HCT116 (cell line): ENCODE measurements at regions not wholly inside any gene's neighbourhood (a gene's known extent, or its start where the extent isn't known, plus 50 kb on each side); places are given as distances from the start of the nearest gene placed in this dataset.

Source experiments
- CTCF ChIP-seq, 3 experiments: fragments of 200-600 bp in 1 of 3; sonication (generic) in 1 of 3; IDR thresholded peaks in 2 of 3; conservative IDR thresholded peaks in 1 of 3; 2 replicates each; pipeline ENCODE4 v1.5.1; 2012 to 2017; ENCODE audit warnings: low read depth in 2 of 3, low read length in 2 of 3, antibody characterized with exemption in 1 of 3, borderline replicate concordance in 1 of 3, control low read depth in 1 of 3, mild to moderate bottlenecking in 1 of 3, mixed read lengths in 1 of 3, mixed run types in 1 of 3, moderate library complexity in 1 of 3; ENCODE audit not compliant: insufficient read depth in 1 of 3
- ELF1 ChIP-seq: IDR thresholded peaks from 2 replicates; pipeline ENCODE4 v1.6.1; 2012; ENCODE audit warnings: low read depth, borderline replicate concordance
- EZH2 ChIP-seq: fragments of 200-600 bp; sonication (generic); IDR thresholded peaks from 2 replicates; pipeline ENCODE4 v1.6.1; 2017; ENCODE audit warnings: antibody characterized with exemption, mixed run types
- POLR2A ChIP-seq: IDR thresholded peaks from 2 replicates; pipeline ENCODE4 v1.7.0; 2011; ENCODE audit warnings: borderline replicate concordance; ENCODE audit not compliant: insufficient read depth, insufficient read length; ENCODE audit errors: extremely low read depth
- POLR2AphosphoS5 ChIP-seq: IDR thresholded peaks from 2 replicates; pipeline ENCODE4 v1.6.1; 2011; ENCODE audit warnings: mild to moderate bottlenecking, low read depth, low read length, moderate library complexity
- RAD21 ChIP-seq: IDR thresholded peaks from 2 replicates; pipeline ENCODE4 v1.6.1; 2012; ENCODE audit warnings: low read depth, mild to moderate bottlenecking
- SIN3A ChIP-seq: IDR thresholded peaks from 2 replicates; pipeline ENCODE4 v1.6.1; 2012; ENCODE audit warnings: low read depth
- SRF ChIP-seq: IDR thresholded peaks from 2 replicates; pipeline ENCODE4 v1.6.1; 2012; ENCODE audit warnings: low read depth
- YY1 ChIP-seq: IDR thresholded peaks from 2 replicates; pipeline ENCODE4 v1.6.1; 2011; ENCODE audit warnings: low read length, low read depth, moderate library complexity, mild to moderate bottlenecking; ENCODE audit not compliant: insufficient replicate concordance; ENCODE audit errors: extremely low read depth
- ZNF274 ChIP-seq: fragments of 200-500 bp; sonication (Bioruptor generic); IDR thresholded peaks from 2 replicates; pipeline ENCODE4 v1.6.1; 2014; ENCODE audit warnings: mild to moderate bottlenecking, low read depth, low read length, inconsistent platforms
- TF ChIP-seq, protein P1 (sequence below): IDR thresholded peaks from 2 replicates; pipeline ENCODE4 v1.6.1; 2012; ENCODE audit warnings: low read depth

GRCh38 chr3:130569461-130570365 is 52.7 kb downstream of the COL6A6 start:
- TF ChIP-seq CTCF (IDR thresholded peaks at IDR 0.05 in 2 of 3, conservative IDR thresholded peaks at IDR 0.05 in 1 of 3; ENCODE audit: borderline replicate concordance in 1 of 3, insufficient read depth in 1 of 3, low read depth in 2 of 3, low read length in 2 of 3) (no peak), ELF1 (no peak), ZNF274 (no peak), SRF (no peak), YY1 (no peak), EZH2 (no peak), RAD21 (no peak), SIN3A (no peak), POLR2AphosphoS5 (no peak), POLR2A (no peak)
- TF ChIP-seq, protein P1, sequence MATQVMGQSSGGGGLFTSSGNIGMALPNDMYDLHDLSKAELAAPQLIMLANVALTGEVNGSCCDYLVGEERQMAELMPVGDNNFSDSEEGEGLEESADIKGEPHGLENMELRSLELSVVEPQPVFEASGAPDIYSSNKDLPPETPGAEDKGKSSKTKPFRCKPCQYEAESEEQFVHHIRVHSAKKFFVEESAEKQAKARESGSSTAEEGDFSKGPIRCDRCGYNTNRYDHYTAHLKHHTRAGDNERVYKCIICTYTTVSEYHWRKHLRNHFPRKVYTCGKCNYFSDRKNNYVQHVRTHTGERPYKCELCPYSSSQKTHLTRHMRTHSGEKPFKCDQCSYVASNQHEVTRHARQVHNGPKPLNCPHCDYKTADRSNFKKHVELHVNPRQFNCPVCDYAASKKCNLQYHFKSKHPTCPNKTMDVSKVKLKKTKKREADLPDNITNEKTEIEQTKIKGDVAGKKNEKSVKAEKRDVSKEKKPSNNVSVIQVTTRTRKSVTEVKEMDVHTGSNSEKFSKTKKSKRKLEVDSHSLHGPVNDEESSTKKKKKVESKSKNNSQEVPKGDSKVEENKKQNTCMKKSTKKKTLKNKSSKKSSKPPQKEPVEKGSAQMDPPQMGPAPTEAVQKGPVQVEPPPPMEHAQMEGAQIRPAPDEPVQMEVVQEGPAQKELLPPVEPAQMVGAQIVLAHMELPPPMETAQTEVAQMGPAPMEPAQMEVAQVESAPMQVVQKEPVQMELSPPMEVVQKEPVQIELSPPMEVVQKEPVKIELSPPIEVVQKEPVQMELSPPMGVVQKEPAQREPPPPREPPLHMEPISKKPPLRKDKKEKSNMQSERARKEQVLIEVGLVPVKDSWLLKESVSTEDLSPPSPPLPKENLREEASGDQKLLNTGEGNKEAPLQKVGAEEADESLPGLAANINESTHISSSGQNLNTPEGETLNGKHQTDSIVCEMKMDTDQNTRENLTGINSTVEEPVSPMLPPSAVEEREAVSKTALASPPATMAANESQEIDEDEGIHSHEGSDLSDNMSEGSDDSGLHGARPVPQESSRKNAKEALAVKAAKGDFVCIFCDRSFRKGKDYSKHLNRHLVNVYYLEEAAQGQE = no peak
